ENCODE measurements at regions not wholly inside any gene's neighbourhood (a gene's known extent, or its start where the extent isn't known, plus 50 kb on each side); places are given as distances from the start of the nearest gene placed in this dataset.

GRCh38 chr11:112394304-112394703, 133.6 kb upstream of the PLET1 start:
- H3K4me3 ChIP-seq (ENCODE audit: low read length): no peak overlapping the region

GRCh38 chr11:112396076-112396475, 135.4 kb upstream of the PLET1 start:
- no peak for DNase-seq (ENCODE audit: low read depth)
- H3K4me3 ChIP-seq (ENCODE audit: low read length): no peak overlapping the region
- TF ChIP-seq CTCF (conservative IDR thresholded peaks at IDR 0.05; ENCODE audit: low read length): no peak

More at GRCh38 chr11:112394304-112394703, 133.6 kb upstream of the PLET1 start:
- no peak for TF ChIP-seq CTCF (conservative IDR thresholded peaks at IDR 0.05; ENCODE audit: low read length)
- no peak for DNase-seq (ENCODE audit: low read depth)

- TF ChIP-seq CTCF (conservative IDR thresholded peaks at IDR 0.05; ENCODE audit: low read length): no peak
- no peak overlapping the region for H3K4me3 ChIP-seq (ENCODE audit: low read length)
- DNase-seq (ENCODE audit: low read depth): no peak
Measured at GRCh38 chr11:112398798-112399478, 138.3 kb upstream of the PLET1 start.

- no peak overlapping the region for H3K4me3 ChIP-seq (ENCODE audit: low read length)
- DNase-seq (ENCODE audit: low read depth): no peak
- no peak for TF ChIP-seq CTCF (conservative IDR thresholded peaks at IDR 0.05; ENCODE audit: low read length)
Measured at GRCh38 chr11:112400476-112401014, 139.9 kb upstream of the PLET1 start.

- no peak overlapping the region for H3K4me3 ChIP-seq (ENCODE audit: low read length)
- TF ChIP-seq CTCF (conservative IDR thresholded peaks at IDR 0.05; ENCODE audit: low read length): no peak
- DNase-seq (ENCODE audit: low read depth): no peak
Measured at GRCh38 chr11:112401036-112401769, 140.5 kb upstream of the PLET1 start.

- no peak overlapping the region for H3K4me3 ChIP-seq (ENCODE audit: low read length)
- TF ChIP-seq CTCF (conservative IDR thresholded peaks at IDR 0.05; ENCODE audit: low read length): no peak
- no peak for DNase-seq (ENCODE audit: low read depth)
Measured at GRCh38 chr11:112403432-112403831, 142.8 kb upstream of the PLET1 start.

GRCh38 chr11:112404112-112404511, 143.5 kb upstream of the PLET1 start:
- H3K4me3 ChIP-seq (ENCODE audit: low read length): no peak overlapping the region
- no peak for DNase-seq (ENCODE audit: low read depth)
- no peak for TF ChIP-seq CTCF (conservative IDR thresholded peaks at IDR 0.05; ENCODE audit: low read length)

Measured in AG10803 (cell line).